HCT116 (cell line): ENCODE measurements at regions not wholly inside any gene's neighbourhood (a gene's known extent, or its start where the extent isn't known, plus 50 kb on each side); places are given as distances from the start of the nearest gene placed in this dataset.

Experiments
- ATAC-seq: fragments of 200-7000 bp; cut with Tn5 transposase; 2 replicates; pipeline ENCODE4 v1.9.1; 2020; ENCODE audit warnings: mild to moderate bottlenecking, moderate library complexity
- BruUV-seq: library from RNA; stranded (reverse); fragments of 400-500 nt; replicated peaks from 2 replicates; lab custom pipeline; 2021; lab: Mats Ljungman, UMichigan
- CTCF ChIA-PET: fragments of 300-600 bp; sonication (Branson Sonifier 250); formaldehyde crosslinking; loops from one replicate; lab custom pipeline; 2021; ENCODE audit warnings: antibody characterized with exemption; lab: Charles Lee
- POLR2A ChIA-PET: fragments of 300-600, 350-600 bp; sonication (Branson Sonifier 250); formaldehyde crosslinking; loops from one replicate; lab custom pipeline; 2021; ENCODE audit warnings: antibody characterized with exemption; lab: Charles Lee
- RAD21 ChIA-PET, 2 experiments: fragments of 300-600 bp; sonication (Branson Sonifier 250); formaldehyde crosslinking; loops; one replicate each; lab custom pipeline; 2023; ENCODE audit warnings: low total read pairs in 2 of 2; ENCODE audit not compliant: uncharacterized antibody in 2 of 2, unreplicated experiment in 2 of 2, low non-redundant PET in 1 of 2; lab: Charles Lee
- DNase-seq: peaks from one replicate; pipeline ENCODE4 v3.0.0-alpha.2; 2010; ENCODE audit warnings: low read depth, low spot score
- H2AFZ ChIP-seq: fragments of 200-600 bp; shearing (Covaris generic), sonication (generic); 2 replicates; pipeline ENCODE4 v1.6.1; 2017; ENCODE audit warnings: low read depth, mixed run types, mixed read lengths, antibody characterized with exemption, low read length; ENCODE audit not compliant: poor library complexity, severe bottlenecking
- H3K27ac ChIP-seq: 2 replicates; pipeline ENCODE4 v1.5.1; 2012; ENCODE audit warnings: low read depth, low read length
- H3K27me3 ChIP-seq: fragments of 200-600 bp; sonication (generic); 2 replicates; pipeline ENCODE4 v1.6.1; 2016; ENCODE audit warnings: mixed run types, low read length, mixed read lengths; ENCODE audit not compliant: insufficient read depth
- H3K36me3 ChIP-seq, 2 experiments: fragments of 200-500 bp in 1 of 2; fragments of 200-600 bp in 1 of 2; sonication (Bioruptor generic) in 1 of 2; sonication (generic) in 1 of 2; 2 replicates each; pipeline versions ENCODE4 v1.5.1 to v1.6.1; 2014 to 2016; ENCODE audit warnings: low read length in 2 of 2, inconsistent platforms in 1 of 2, mixed read lengths in 1 of 2, mixed run types in 1 of 2; ENCODE audit not compliant: insufficient read depth in 2 of 2, control insufficient read depth in 1 of 2
- H3K4me1 ChIP-seq, 2 experiments: fragments of 200-600 bp in 1 of 2; sonication (generic) in 1 of 2; 2 replicates each; pipeline versions ENCODE4 v1.5.1 to v1.6.1; 2012 to 2017; ENCODE audit warnings: low read length in 2 of 2, inconsistent platforms in 1 of 2, mild to moderate bottlenecking in 1 of 2, mixed read lengths in 1 of 2, mixed run types in 1 of 2, moderate library complexity in 1 of 2; ENCODE audit not compliant: insufficient read depth in 2 of 2, control insufficient read depth in 1 of 2
- H3K4me2 ChIP-seq: fragments of 200-600 bp; sonication (generic); 2 replicates; pipeline ENCODE4 v1.6.1; 2017; ENCODE audit warnings: mixed run types, low read length, mixed read lengths
- H3K4me3 ChIP-seq, 2 experiments: fragments of 200-600 bp in 1 of 2; sonication (generic) in 1 of 2; replicated peaks in 1 of 2; 2 replicates each; pipeline ENCODE4 v1.5.1; 2011 to 2016; ENCODE audit warnings: low read length in 2 of 2, control low read depth in 1 of 2, low read depth in 1 of 2, mild to moderate bottlenecking in 1 of 2, mixed read lengths in 1 of 2, mixed run types in 1 of 2
- H3K79me2 ChIP-seq: fragments of 200-600 bp; sonication (generic); 2 replicates; pipeline ENCODE4 v1.6.1; 2017; ENCODE audit warnings: mild to moderate bottlenecking, mixed run types, low read length, moderate library complexity, mixed read lengths; ENCODE audit not compliant: insufficient read depth
- H3K9ac ChIP-seq: fragments of 200-600 bp; sonication (generic); 2 replicates; pipeline ENCODE4 v1.6.1; 2016; ENCODE audit warnings: low read length, mixed read lengths
- H3K9me2 ChIP-seq: fragments of 200-600 bp; sonication (generic), shearing (Covaris generic); 2 replicates; pipeline ENCODE4 v1.6.1; 2017; ENCODE audit warnings: mixed run types, mild to moderate bottlenecking, moderate library complexity; ENCODE audit not compliant: insufficient read depth
- H3K9me3 ChIP-seq, 2 experiments: fragments of 200-500 bp in 1 of 2; fragments of 200-600 bp in 1 of 2; sonication (Bioruptor generic) in 1 of 2; sonication (generic) in 1 of 2; 2 replicates each; pipeline ENCODE4 v1.6.1; 2014 to 2017; ENCODE audit warnings: low read length in 2 of 2, mixed read lengths in 2 of 2, inconsistent platforms in 1 of 2, low read depth in 1 of 2, mild to moderate bottlenecking in 1 of 2, mixed run types in 1 of 2, moderate library complexity in 1 of 2; ENCODE audit not compliant: control insufficient read depth in 1 of 2, insufficient read depth in 1 of 2
- H4K20me1 ChIP-seq: fragments of 200-600 bp; sonication (generic), shearing (Covaris generic); 2 replicates; pipeline ENCODE4 v1.6.1; 2017; ENCODE audit warnings: mixed run types, mild to moderate bottlenecking, moderate library complexity; ENCODE audit not compliant: insufficient read depth
- CEBPB ChIP-seq: IDR thresholded peaks from 2 replicates; pipeline ENCODE4 v1.6.1; 2012; ENCODE audit warnings: low read depth
- EGR1 ChIP-seq: IDR thresholded peaks from 2 replicates; pipeline ENCODE4 v1.6.1; 2012; ENCODE audit warnings: low read depth
- ELF1 ChIP-seq: IDR thresholded peaks from 2 replicates; pipeline ENCODE4 v1.6.1; 2012; ENCODE audit warnings: low read depth, borderline replicate concordance
- EZH2 ChIP-seq: fragments of 200-600 bp; sonication (generic); IDR thresholded peaks from 2 replicates; pipeline ENCODE4 v1.6.1; 2017; ENCODE audit warnings: antibody characterized with exemption, mixed run types
- EZH2phosphoT487 ChIP-seq: fragments of 200-600 bp; IDR thresholded peaks from 2 replicates; pipeline ENCODE4 v1.6.1; 2018; ENCODE audit warnings: antibody characterized with exemption, borderline replicate concordance
- JUND ChIP-seq: IDR thresholded peaks from 2 replicates; pipeline ENCODE4 v1.6.1; 2012
- POLR2A ChIP-seq: IDR thresholded peaks from 2 replicates; pipeline ENCODE4 v1.7.0; 2011; ENCODE audit warnings: borderline replicate concordance; ENCODE audit not compliant: insufficient read depth, insufficient read length; ENCODE audit errors: extremely low read depth
- POLR2AphosphoS5 ChIP-seq: IDR thresholded peaks from 2 replicates; pipeline ENCODE4 v1.6.1; 2011; ENCODE audit warnings: mild to moderate bottlenecking, low read depth, low read length, moderate library complexity
- RAD21 ChIP-seq: IDR thresholded peaks from 2 replicates; pipeline ENCODE4 v1.6.1; 2012; ENCODE audit warnings: low read depth, mild to moderate bottlenecking
- SIN3A ChIP-seq: IDR thresholded peaks from 2 replicates; pipeline ENCODE4 v1.6.1; 2012; ENCODE audit warnings: low read depth
- SRF ChIP-seq: IDR thresholded peaks from 2 replicates; pipeline ENCODE4 v1.6.1; 2012; ENCODE audit warnings: low read depth
- TCF7L2 ChIP-seq: IDR thresholded peaks from 2 replicates; pipeline ENCODE4 v1.7.0; 2011; ENCODE audit warnings: borderline replicate concordance, inconsistent platforms; ENCODE audit not compliant: insufficient read depth, insufficient read length; ENCODE audit errors: extremely low read depth
- YY1 ChIP-seq: IDR thresholded peaks from 2 replicates; pipeline ENCODE4 v1.6.1; 2011; ENCODE audit warnings: low read length, low read depth, moderate library complexity, mild to moderate bottlenecking; ENCODE audit not compliant: insufficient replicate concordance; ENCODE audit errors: extremely low read depth
- ZFX ChIP-seq: fragments of 450-650 bp; IDR thresholded peaks from 2 replicates; pipeline ENCODE4 v1.6.1; 2017
- ZNF274 ChIP-seq: fragments of 200-500 bp; sonication (Bioruptor generic); IDR thresholded peaks from 2 replicates; pipeline ENCODE4 v1.6.1; 2014; ENCODE audit warnings: mild to moderate bottlenecking, low read depth, low read length, inconsistent platforms
- intact Hi-C: fragments of 100-400 bp; cut with micrococcal nuclease; formaldehyde crosslinking; loops from 2 replicates; pipeline ENCODE4 v1.10.0; 2022
- TF ChIP-seq, protein P1 (sequence below): IDR thresholded peaks from 2 replicates; pipeline ENCODE4 v1.6.1; 2011; ENCODE audit warnings: mild to moderate bottlenecking, low read length, moderate library complexity; ENCODE audit not compliant: insufficient replicate concordance; ENCODE audit errors: extremely low read depth
- TF ChIP-seq, protein P2 (sequence below): IDR thresholded peaks from 2 replicates; pipeline ENCODE4 v1.6.1; 2012
- TF ChIP-seq, protein P3 (sequence below): IDR thresholded peaks from 2 replicates; pipeline ENCODE4 v1.6.1; 2012
- TF ChIP-seq, protein P4 (sequence below): IDR thresholded peaks from 2 replicates; pipeline ENCODE4 v1.6.1; 2012; ENCODE audit warnings: low read depth
- TF ChIP-seq, protein P5 (sequence below), 3 experiments: fragments of 200-600 bp in 1 of 3; sonication (generic) in 1 of 3; IDR thresholded peaks in 2 of 3; conservative IDR thresholded peaks in 1 of 3; 2 replicates each; pipeline ENCODE4 v1.5.1; 2012 to 2017; ENCODE audit warnings: low read depth in 2 of 3, low read length in 2 of 3, antibody characterized with exemption in 1 of 3, borderline replicate concordance in 1 of 3, control low read depth in 1 of 3, mild to moderate bottlenecking in 1 of 3, mixed read lengths in 1 of 3, mixed run types in 1 of 3, moderate library complexity in 1 of 3; ENCODE audit not compliant: insufficient read depth in 1 of 3

DNA sequence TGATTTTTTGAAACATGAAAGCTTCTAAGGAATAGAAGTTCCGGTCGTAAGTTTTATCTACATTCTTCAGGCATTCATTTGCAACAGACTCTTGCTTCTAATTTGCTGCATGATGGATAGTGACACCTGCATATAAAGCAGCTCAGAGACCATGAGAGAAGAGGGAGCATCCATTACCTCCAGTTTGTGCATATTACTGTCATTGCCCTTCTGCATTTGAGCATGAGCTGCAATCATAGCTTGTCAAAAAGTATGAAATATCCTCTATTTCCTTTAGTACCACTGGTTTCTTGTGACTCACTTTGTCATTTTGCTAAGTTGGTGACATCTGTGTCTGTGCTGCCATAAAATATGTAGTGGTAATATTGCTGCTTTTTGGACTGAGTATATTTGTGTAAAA, 160.1 kb upstream of the STAC start:
- ChIA-PET CTCF (no interaction called here), RAD21 (no interaction called here), POLR2A (no interaction called here)
- BruUV-seq, result no TSS peak
- no peak for TF ChIP-seq POLR2AphosphoS5
- TF ChIP-seq EZH2, result no peak
- TF ChIP-seq, protein P1, sequence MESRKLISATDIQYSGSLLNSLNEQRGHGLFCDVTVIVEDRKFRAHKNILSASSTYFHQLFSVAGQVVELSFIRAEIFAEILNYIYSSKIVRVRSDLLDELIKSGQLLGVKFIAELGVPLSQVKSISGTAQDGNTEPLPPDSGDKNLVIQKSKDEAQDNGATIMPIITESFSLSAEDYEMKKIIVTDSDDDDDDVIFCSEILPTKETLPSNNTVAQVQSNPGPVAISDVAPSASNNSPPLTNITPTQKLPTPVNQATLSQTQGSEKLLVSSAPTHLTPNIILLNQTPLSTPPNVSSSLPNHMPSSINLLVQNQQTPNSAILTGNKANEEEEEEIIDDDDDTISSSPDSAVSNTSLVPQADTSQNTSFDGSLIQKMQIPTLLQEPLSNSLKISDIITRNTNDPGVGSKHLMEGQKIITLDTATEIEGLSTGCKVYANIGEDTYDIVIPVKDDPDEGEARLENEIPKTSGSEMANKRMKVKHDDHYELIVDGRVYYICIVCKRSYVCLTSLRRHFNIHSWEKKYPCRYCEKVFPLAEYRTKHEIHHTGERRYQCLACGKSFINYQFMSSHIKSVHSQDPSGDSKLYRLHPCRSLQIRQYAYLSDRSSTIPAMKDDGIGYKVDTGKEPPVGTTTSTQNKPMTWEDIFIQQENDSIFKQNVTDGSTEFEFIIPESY, result no peak
- TF ChIP-seq, protein P2, sequence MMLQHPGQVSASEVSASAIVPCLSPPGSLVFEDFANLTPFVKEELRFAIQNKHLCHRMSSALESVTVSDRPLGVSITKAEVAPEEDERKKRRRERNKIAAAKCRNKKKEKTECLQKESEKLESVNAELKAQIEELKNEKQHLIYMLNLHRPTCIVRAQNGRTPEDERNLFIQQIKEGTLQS, result no peak
- TF ChIP-seq, protein P3, sequence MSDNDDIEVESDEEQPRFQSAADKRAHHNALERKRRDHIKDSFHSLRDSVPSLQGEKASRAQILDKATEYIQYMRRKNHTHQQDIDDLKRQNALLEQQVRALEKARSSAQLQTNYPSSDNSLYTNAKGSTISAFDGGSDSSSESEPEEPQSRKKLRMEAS, result no peak
- TF ChIP-seq JUND, result no peak
- TF ChIP-seq ELF1, result no peak
- TF ChIP-seq EGR1, result no peak
- TF ChIP-seq, protein P4, sequence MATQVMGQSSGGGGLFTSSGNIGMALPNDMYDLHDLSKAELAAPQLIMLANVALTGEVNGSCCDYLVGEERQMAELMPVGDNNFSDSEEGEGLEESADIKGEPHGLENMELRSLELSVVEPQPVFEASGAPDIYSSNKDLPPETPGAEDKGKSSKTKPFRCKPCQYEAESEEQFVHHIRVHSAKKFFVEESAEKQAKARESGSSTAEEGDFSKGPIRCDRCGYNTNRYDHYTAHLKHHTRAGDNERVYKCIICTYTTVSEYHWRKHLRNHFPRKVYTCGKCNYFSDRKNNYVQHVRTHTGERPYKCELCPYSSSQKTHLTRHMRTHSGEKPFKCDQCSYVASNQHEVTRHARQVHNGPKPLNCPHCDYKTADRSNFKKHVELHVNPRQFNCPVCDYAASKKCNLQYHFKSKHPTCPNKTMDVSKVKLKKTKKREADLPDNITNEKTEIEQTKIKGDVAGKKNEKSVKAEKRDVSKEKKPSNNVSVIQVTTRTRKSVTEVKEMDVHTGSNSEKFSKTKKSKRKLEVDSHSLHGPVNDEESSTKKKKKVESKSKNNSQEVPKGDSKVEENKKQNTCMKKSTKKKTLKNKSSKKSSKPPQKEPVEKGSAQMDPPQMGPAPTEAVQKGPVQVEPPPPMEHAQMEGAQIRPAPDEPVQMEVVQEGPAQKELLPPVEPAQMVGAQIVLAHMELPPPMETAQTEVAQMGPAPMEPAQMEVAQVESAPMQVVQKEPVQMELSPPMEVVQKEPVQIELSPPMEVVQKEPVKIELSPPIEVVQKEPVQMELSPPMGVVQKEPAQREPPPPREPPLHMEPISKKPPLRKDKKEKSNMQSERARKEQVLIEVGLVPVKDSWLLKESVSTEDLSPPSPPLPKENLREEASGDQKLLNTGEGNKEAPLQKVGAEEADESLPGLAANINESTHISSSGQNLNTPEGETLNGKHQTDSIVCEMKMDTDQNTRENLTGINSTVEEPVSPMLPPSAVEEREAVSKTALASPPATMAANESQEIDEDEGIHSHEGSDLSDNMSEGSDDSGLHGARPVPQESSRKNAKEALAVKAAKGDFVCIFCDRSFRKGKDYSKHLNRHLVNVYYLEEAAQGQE, result no peak
- no peak for TF ChIP-seq CEBPB
- TF ChIP-seq, protein P5, sequence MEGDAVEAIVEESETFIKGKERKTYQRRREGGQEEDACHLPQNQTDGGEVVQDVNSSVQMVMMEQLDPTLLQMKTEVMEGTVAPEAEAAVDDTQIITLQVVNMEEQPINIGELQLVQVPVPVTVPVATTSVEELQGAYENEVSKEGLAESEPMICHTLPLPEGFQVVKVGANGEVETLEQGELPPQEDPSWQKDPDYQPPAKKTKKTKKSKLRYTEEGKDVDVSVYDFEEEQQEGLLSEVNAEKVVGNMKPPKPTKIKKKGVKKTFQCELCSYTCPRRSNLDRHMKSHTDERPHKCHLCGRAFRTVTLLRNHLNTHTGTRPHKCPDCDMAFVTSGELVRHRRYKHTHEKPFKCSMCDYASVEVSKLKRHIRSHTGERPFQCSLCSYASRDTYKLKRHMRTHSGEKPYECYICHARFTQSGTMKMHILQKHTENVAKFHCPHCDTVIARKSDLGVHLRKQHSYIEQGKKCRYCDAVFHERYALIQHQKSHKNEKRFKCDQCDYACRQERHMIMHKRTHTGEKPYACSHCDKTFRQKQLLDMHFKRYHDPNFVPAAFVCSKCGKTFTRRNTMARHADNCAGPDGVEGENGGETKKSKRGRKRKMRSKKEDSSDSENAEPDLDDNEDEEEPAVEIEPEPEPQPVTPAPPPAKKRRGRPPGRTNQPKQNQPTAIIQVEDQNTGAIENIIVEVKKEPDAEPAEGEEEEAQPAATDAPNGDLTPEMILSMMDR (IDR thresholded peaks at IDR 0.05 in 2 of 3, conservative IDR thresholded peaks at IDR 0.05 in 1 of 3; ENCODE audit: borderline replicate concordance in 1 of 3, insufficient read depth in 1 of 3, low read depth in 2 of 3, low read length in 2 of 3), result no peak
- no peak for TF ChIP-seq RAD21
- TF ChIP-seq ZNF274, result no peak
- no peak for TF ChIP-seq SIN3A
- no peak for TF ChIP-seq TCF7L2
- no peak for TF ChIP-seq SRF
- no peak for TF ChIP-seq POLR2A
- TF ChIP-seq YY1, result no peak
- no peak for TF ChIP-seq EZH2phosphoT487
- no peak for TF ChIP-seq ZFX
- ATAC-seq (no peak), DNase-seq (no peak)
- Histone ChIP-seq H3K27ac (no peak overlapping the region), H4K20me1 (no peaks in the 10 kb centered on the region), H3K36me3 (no peaks in the 10 kb centered on the region), H3K4me2 (no peak overlapping the region), H3K9me2 (no peaks in the 10 kb centered on the region), H3K4me1 (no peaks in the 10 kb centered on the region), H3K9me3 (0 out of 4 replicates have a peak, but pooled peaks cover 0 to 3% of the 10 kb centered on the region in 2 experiments), H3K4me3 (no peak overlapping the region), H2AFZ (no peak overlapping the region), H3K9ac (no peak overlapping the region), H3K79me2 (no peaks in the 10 kb centered on the region), H3K27me3 (no peaks in the 10 kb centered on the region)
- intact Hi-C loops, result no loop called here
